ENCODE measurements at regions not wholly inside any gene's neighbourhood (a gene's known extent, or its start where the extent isn't known, plus 50 kb on each side); places are given as distances from the start of the nearest gene placed in this dataset.

DNA sequence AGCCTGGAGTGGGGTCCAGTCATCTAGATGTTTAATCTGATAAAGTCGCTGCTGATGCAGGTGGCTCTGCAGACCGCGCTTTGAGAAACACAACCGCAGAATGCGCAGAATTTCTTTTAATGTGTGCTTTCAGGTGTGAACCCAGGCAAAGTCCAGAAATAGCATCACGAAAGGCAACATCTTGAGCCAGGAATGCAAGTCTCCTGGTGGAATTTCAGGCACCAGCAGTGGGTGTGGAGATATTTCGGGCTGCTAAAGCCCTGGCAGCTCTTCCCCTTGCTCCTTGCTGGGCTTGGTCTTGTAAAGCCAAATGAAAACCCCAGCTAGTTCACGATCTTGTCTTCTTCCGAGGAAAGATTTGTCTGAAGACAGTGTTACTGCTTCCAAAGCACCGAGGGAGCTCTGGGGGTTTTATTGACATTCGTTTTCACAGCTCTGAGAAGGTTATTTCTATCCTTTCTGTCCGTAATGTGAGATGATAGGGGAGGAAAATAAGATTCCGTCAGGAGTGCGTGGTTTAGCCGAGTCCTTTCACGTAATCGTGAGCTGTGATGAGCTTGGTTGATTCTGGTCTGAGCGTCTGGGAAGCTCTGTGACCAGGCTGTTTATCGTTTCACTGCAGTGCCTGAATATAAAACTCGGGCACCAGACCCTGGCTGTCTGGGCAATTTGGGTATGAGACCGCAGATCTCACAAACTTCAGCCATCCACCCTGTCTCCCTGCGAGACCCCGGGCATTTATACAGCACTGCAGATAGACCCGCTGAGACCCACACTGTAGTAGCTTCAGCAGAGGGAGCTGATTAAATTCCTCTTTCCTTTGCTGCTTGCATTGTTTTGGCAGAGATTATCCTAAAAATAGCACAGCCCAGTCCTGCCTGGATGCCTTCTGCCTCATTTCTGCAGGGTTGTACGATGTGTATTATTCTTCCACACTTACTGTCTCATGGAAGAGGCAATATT lies 67.0 kb upstream of the SLC25A26 start:
- ChIA-PET POLR2A (no interaction called here), CTCF (no interaction called here)
- H3K36me3 ChIP-seq (ENCODE audit: control insufficient read depth, insufficient read depth, low read length) = no peaks in the 10 kb centered on the region
- peaks cover 2% of the 10 kb centered on the region; the same call in 1 of the 2 replicates for H3K27me3 ChIP-seq (ENCODE audit: control insufficient read depth, insufficient read depth, low read length)
- DNase-seq (ENCODE audit: low read depth, low spot score) (no peak), ATAC-seq (no peak)
- intact Hi-C loops (cut with micrococcal nuclease; ENCODE audit: unreplicated experiment) = no loop called here
- in situ Hi-C loops (cut with HindIII; ENCODE audit: low pct_unique_long_range_greater_than_20kb, low sequenced_read_pairs) = no loop called here
- TF ChIP-seq, protein P1, sequence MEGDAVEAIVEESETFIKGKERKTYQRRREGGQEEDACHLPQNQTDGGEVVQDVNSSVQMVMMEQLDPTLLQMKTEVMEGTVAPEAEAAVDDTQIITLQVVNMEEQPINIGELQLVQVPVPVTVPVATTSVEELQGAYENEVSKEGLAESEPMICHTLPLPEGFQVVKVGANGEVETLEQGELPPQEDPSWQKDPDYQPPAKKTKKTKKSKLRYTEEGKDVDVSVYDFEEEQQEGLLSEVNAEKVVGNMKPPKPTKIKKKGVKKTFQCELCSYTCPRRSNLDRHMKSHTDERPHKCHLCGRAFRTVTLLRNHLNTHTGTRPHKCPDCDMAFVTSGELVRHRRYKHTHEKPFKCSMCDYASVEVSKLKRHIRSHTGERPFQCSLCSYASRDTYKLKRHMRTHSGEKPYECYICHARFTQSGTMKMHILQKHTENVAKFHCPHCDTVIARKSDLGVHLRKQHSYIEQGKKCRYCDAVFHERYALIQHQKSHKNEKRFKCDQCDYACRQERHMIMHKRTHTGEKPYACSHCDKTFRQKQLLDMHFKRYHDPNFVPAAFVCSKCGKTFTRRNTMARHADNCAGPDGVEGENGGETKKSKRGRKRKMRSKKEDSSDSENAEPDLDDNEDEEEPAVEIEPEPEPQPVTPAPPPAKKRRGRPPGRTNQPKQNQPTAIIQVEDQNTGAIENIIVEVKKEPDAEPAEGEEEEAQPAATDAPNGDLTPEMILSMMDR (IDR thresholded peaks at IDR 0.05) = no peak
- TF ChIP-seq TCF7L2 (IDR thresholded peaks at IDR 0.05; ENCODE audit: low read depth, low read length) (no peak), SIN3A (IDR thresholded peaks at IDR 0.05; ENCODE audit: borderline replicate concordance, insufficient read depth, low read depth, low read length) (no peak), POLR2AphosphoS5 (IDR thresholded peaks at IDR 0.05; ENCODE audit: low read depth, low read length) (no peak)
- TF ChIP-seq, protein P2, sequence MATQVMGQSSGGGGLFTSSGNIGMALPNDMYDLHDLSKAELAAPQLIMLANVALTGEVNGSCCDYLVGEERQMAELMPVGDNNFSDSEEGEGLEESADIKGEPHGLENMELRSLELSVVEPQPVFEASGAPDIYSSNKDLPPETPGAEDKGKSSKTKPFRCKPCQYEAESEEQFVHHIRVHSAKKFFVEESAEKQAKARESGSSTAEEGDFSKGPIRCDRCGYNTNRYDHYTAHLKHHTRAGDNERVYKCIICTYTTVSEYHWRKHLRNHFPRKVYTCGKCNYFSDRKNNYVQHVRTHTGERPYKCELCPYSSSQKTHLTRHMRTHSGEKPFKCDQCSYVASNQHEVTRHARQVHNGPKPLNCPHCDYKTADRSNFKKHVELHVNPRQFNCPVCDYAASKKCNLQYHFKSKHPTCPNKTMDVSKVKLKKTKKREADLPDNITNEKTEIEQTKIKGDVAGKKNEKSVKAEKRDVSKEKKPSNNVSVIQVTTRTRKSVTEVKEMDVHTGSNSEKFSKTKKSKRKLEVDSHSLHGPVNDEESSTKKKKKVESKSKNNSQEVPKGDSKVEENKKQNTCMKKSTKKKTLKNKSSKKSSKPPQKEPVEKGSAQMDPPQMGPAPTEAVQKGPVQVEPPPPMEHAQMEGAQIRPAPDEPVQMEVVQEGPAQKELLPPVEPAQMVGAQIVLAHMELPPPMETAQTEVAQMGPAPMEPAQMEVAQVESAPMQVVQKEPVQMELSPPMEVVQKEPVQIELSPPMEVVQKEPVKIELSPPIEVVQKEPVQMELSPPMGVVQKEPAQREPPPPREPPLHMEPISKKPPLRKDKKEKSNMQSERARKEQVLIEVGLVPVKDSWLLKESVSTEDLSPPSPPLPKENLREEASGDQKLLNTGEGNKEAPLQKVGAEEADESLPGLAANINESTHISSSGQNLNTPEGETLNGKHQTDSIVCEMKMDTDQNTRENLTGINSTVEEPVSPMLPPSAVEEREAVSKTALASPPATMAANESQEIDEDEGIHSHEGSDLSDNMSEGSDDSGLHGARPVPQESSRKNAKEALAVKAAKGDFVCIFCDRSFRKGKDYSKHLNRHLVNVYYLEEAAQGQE (IDR thresholded peaks at IDR 0.05; ENCODE audit: insufficient read depth in 1 of 2, low read depth in 2 of 2, low read length in 1 of 2) = no peak
- no peak overlapping the region for H3K27ac ChIP-seq (ENCODE audit: low read length)
- H3K9me3 ChIP-seq (ENCODE audit: control insufficient read depth, insufficient read depth, low read depth, low read length) = no peaks in the 10 kb centered on the region
- no peak overlapping the region for H3K4me3 ChIP-seq (ENCODE audit: low read depth in 2 of 2, low read length in 2 of 2)
- BruUV-seq (replicated peaks) = no TSS peak
- H3K4me1 ChIP-seq (ENCODE audit: control insufficient read depth, insufficient read depth, low read length) = no peaks in the 10 kb centered on the region

DNA sequence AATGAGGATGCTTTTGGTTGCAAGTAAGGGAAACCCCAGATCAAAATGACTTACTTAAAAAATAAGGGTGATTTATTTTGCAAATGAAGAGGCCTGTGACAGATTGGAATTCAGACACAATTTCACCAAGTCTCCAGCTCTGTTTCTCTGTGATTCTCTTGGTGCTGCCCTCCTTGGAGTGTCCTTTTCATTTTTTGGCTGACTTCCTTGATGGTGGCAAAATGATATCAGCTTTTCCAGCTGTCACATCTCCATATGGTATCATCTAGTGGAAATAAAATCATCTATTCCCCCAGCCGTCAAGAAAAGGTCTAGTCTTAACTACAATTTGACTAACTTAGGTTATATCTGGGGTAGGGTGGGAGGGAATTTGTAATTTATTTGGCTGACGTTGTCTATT lies 68.5 kb upstream of the SLC25A26 start:
- no TSS peak for BruUV-seq (replicated peaks)
- no peak for TF ChIP-seq SIN3A (IDR thresholded peaks at IDR 0.05; ENCODE audit: borderline replicate concordance, insufficient read depth, low read depth, low read length)
- no peak for TF ChIP-seq TCF7L2 (IDR thresholded peaks at IDR 0.05; ENCODE audit: low read depth, low read length)
- TF ChIP-seq POLR2AphosphoS5 (IDR thresholded peaks at IDR 0.05; ENCODE audit: low read depth, low read length) = no peak
- TF ChIP-seq, protein P2 (IDR thresholded peaks at IDR 0.05; ENCODE audit: insufficient read depth in 1 of 2, low read depth in 2 of 2, low read length in 1 of 2) = no peak
- TF ChIP-seq, protein P1 (IDR thresholded peaks at IDR 0.05) = no peak
- DNase-seq (ENCODE audit: low read depth, low spot score) (no peak), ATAC-seq (no peak)
- Histone ChIP-seq H3K27me3 (ENCODE audit: control insufficient read depth, insufficient read depth, low read length) (peaks cover 2% of the 10 kb centered on the region; the same call in 1 of the 2 replicates), H3K36me3 (ENCODE audit: control insufficient read depth, insufficient read depth, low read length) (no peaks in the 10 kb centered on the region), H3K9me3 (ENCODE audit: control insufficient read depth, insufficient read depth, low read depth, low read length) (no peaks in the 10 kb centered on the region), H3K4me3 (ENCODE audit: low read depth in 2 of 2, low read length in 2 of 2) (no peak overlapping the region), H3K27ac (ENCODE audit: low read length) (no peak overlapping the region), H3K4me1 (ENCODE audit: control insufficient read depth, insufficient read depth, low read length) (no peaks in the 10 kb centered on the region)
- ChIA-PET CTCF (no interaction called here), POLR2A (no interaction called here)
- intact Hi-C loops (cut with micrococcal nuclease; ENCODE audit: unreplicated experiment) = no loop called here
- in situ Hi-C loops (cut with HindIII; ENCODE audit: low pct_unique_long_range_greater_than_20kb, low sequenced_read_pairs) = no loop called here
